HG03469 (cell line): ENCODE measurements at regions not wholly inside any gene's neighbourhood (a gene's known extent, or its start where the extent isn't known, plus 50 kb on each side); places are given as distances from the start of the nearest gene placed in this dataset.

Experiments used
- ATAC-seq: cut with Tn5 transposase; IDR thresholded peaks from one replicate; pipeline ENCODE4 v1.9.1; 2021; ENCODE audit warnings: mild to moderate bottlenecking, moderate library complexity, moderate number of reproducible peaks; ENCODE audit not compliant: unreplicated experiment

- no peak for ATAC-seq
Observed at GRCh38 chr18:51998711-51999110, 341.3 kb upstream of the DCC start.

- no peak for ATAC-seq
Observed at GRCh38 chr18:51999351-51999750, 340.6 kb upstream of the DCC start.

- ATAC-seq: no peak
Observed at GRCh38 chr18:52000435-52000834, 339.6 kb upstream of the DCC start.

GRCh38 chr18:52001106-52001505 lies 338.9 kb upstream of the DCC start:
- ATAC-seq: no peak

- no peak for ATAC-seq
Observed at GRCh38 chr18:52002600-52002999, 337.4 kb upstream of the DCC start.

GRCh38 chr18:52007105-52007504 lies 332.9 kb upstream of the DCC start:
- ATAC-seq: no peak

- no peak for ATAC-seq
Observed at GRCh38 chr18:52008330-52008729, 331.7 kb upstream of the DCC start.

GRCh38 chr18:52008736-52009135 lies 331.3 kb upstream of the DCC start:
- ATAC-seq: no peak

- no peak for ATAC-seq
Observed at GRCh38 chr18:52009958-52010357, 330.0 kb upstream of the DCC start.

- no peak for ATAC-seq
Observed at GRCh38 chr18:52045946-52046675, 293.9 kb upstream of the DCC start.

- ATAC-seq: no peak
Observed at GRCh38 chr18:52046842-52047241, 293.2 kb upstream of the DCC start.

GRCh38 chr18:52054324-52054723 lies 285.7 kb upstream of the DCC start:
- no peak for ATAC-seq

- no peak for ATAC-seq
Observed at GRCh38 chr18:52060607-52061304, 279.2 kb upstream of the DCC start.

GRCh38 chr18:52063923-52064322 lies 276.1 kb upstream of the DCC start:
- ATAC-seq: no peak

GRCh38 chr18:52069201-52069600 lies 270.8 kb upstream of the DCC start:
- no peak for ATAC-seq

GRCh38 chr18:52070291-52070756 lies 269.7 kb upstream of the DCC start:
- ATAC-seq: no peak

- ATAC-seq: no peak
Observed at GRCh38 chr18:52077251-52077983, 262.6 kb upstream of the DCC start.

GRCh38 chr18:52082246-52082645 lies 257.8 kb upstream of the DCC start:
- ATAC-seq: no peak

- no peak for ATAC-seq
Observed at GRCh38 chr18:52087140-52087539, 252.9 kb upstream of the DCC start.

- no peak for ATAC-seq
Observed at GRCh38 chr18:52090005-52090404, 250.0 kb upstream of the DCC start.

- no peak for ATAC-seq
Observed at GRCh38 chr18:52093171-52093570, 246.8 kb upstream of the DCC start.

- no peak for ATAC-seq
Observed at GRCh38 chr18:52118684-52119083, 221.3 kb upstream of the DCC start.
